ENCODE measurements at regions not wholly inside any gene's neighbourhood (a gene's known extent, or its start where the extent isn't known, plus 50 kb on each side); places are given as distances from the start of the nearest gene placed in this dataset.
A peak's percentile ranks its signal among the peaks of the same experiment; 100 is the strongest.
"Not testable (repeated sequence)": the region's sequence is repeated elsewhere in the genome, so short reads cannot be mapped to it uniquely, and the experiment has no call there.

DNA sequence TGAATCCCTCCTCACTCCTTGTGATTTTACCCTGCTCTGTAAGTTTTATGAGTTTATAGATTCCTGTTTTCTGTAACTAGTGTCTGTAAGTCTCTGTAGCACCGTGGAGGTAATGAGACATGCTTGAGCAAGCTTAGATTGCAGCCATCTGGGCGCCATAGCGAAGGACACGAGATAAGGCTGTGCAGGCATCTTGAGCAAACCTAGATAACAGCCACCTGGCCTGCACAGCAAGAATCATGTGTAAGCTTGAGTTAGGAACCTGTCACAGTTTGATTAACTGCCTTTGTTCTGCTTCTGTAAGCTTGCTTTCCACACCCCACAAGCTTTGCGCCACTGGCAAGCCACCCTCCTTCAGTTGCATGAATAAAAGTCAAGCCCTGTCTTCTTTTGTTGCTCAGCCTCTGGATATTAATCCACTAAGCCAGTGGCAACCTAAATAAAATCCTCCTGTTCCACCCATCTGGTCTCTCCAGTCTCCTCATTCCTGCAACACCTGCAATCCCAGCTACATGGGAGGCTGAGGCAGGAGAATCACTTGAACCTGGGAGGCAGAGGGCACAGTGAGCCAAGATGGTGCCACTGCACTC, 270.6 kb upstream of the RGPD4 start:
- no peak for DNase-seq
- H3K9me3 Mint-ChIP-seq = peaks cover 12 to 50% (median 23%) of the 10 kb centered on the region in 7 donors
- H3K4me1 Mint-ChIP-seq = no peaks in the 10 kb centered on the region
- H3K36me3 Mint-ChIP-seq = no peaks in the 10 kb centered on the region
- H3K27ac Mint-ChIP-seq = no peak overlapping the region
- no peaks in the 10 kb centered on the region for H3K27me3 Mint-ChIP-seq
- peak overlapping the region in 1 of 8 donors; percentile 12 for H3K4me3 Mint-ChIP-seq
- no peak for ATAC-seq (ENCODE audit: low read depth in 2 of 2)

GRCh38 chr2:107558295-107558694, 268.4 kb upstream of the RGPD4 start:
- H3K27me3 Mint-ChIP-seq = peaks cover 0 to 4% (median 0%) of the 10 kb centered on the region in 3 donors
- no peaks in the 10 kb centered on the region for H3K36me3 Mint-ChIP-seq
- H3K27ac Mint-ChIP-seq = no peak overlapping the region
- no peak overlapping the region for H3K4me3 Mint-ChIP-seq
- no peak for ATAC-seq (ENCODE audit: low read depth in 2 of 2)
- H3K9me3 Mint-ChIP-seq = peaks cover 15 to 50% (median 25%) of the 10 kb centered on the region in 7 donors
- no peak for DNase-seq
- no peaks in the 10 kb centered on the region for H3K4me1 Mint-ChIP-seq

DNA sequence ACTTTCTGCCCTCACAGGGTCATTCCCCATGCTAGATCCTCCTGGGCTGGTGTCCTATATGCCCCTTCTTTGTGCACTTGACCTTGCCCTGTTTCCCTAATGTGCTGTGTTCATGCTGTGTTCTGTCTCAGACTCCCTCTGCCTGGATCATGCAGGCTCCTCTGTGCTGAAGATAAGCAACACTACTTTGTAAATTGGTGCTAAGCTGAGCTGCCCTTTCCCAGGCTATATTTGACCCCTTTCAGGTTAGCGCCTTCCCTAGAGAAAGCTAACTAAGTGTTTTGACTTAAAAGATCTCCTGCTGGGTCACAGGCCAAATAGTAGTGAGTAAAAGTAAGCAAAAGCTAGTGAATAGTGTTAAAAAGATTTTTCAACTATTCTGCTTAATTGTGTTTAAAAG, 257.2 kb upstream of the RGPD4 start:
- ATAC-seq (ENCODE audit: low read depth in 2 of 2) (no peak), DNase-seq (no peak)
- Mint-ChIP-seq H3K27ac (no peak overlapping the region), H3K4me1 (no peaks in the 10 kb centered on the region), H3K27me3 (no peaks in the 10 kb centered on the region), H3K9me3 (peaks cover 0 to 7% (median 0%) of the 10 kb centered on the region in 7 donors), H3K36me3 (no peaks in the 10 kb centered on the region), H3K4me3 (no peak overlapping the region)

GRCh38 chr2:107570876-107571275, 255.8 kb upstream of the RGPD4 start:
- no peaks in the 10 kb centered on the region for H3K36me3 Mint-ChIP-seq
- no peak overlapping the region for H3K4me3 Mint-ChIP-seq
- no peaks in the 10 kb centered on the region for H3K27me3 Mint-ChIP-seq
- H3K4me1 Mint-ChIP-seq = no peaks in the 10 kb centered on the region
- no peak overlapping the region for H3K27ac Mint-ChIP-seq
- DNase-seq (no peak), ATAC-seq (ENCODE audit: low read depth in 2 of 2) (no peak)
- peaks cover 0 to 7% (median 0%) of the 10 kb centered on the region in 7 donors for H3K9me3 Mint-ChIP-seq

DNA sequence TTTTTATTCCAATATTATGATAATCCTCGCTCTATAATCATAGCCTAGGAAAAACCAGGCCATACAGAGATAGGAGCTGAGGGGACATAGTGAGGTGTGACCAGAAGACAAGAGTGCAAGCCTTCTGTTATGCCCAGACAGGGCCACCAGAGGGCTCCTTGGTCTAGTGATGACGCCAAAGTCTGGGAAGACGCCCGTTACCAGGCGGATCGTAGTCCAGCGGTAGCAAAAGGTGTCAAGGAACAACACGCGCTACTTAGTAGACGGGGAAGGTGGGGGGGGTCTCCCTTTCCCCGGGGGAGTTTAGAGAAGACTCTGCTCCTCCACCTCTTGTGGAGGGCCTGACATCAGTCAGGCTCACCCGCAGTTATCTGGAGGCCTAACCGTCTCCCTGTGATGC, 253.8 kb upstream of the RGPD4 start:
- H3K36me3 Mint-ChIP-seq; H3K27me3 Mint-ChIP-seq; ATAC-seq (ENCODE audit: low read depth in 2 of 2); H3K9me3 Mint-ChIP-seq; H3K4me1 Mint-ChIP-seq; DNase-seq; H3K27ac Mint-ChIP-seq; H3K4me3 Mint-ChIP-seq: not testable (repeated sequence)

DNA sequence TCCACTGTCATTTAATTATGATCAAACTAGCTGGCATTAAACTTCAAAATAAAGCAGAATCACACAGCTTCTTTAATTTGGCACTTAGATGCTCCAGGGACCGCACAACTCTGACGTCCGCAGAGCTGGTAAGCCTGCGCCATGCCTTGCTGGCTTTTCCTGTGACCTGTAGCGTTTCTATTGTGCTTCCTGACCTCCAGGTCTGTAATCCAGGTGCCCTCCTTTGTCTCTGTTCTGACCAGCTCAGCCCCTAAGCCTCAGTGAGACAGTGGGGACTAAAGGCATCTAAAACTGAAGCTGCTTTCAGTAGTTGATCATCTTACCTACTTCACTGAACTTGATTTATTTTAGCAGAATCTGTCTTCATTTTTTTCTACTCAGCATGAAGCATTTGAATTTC, 249.7 kb upstream of the RGPD4 start:
- H3K4me3 Mint-ChIP-seq = no peak overlapping the region
- H3K36me3 Mint-ChIP-seq = no peaks in the 10 kb centered on the region
- DNase-seq = no peak
- no peaks in the 10 kb centered on the region for H3K4me1 Mint-ChIP-seq
- H3K9me3 Mint-ChIP-seq = peaks cover 0 to 2% (median 0%) of the 10 kb centered on the region in 7 donors
- ATAC-seq (ENCODE audit: low read depth in 2 of 2) = no peak
- H3K27me3 Mint-ChIP-seq = no peaks in the 10 kb centered on the region
- peak overlapping the region in 1 of 6 donors; percentile 17 for H3K27ac Mint-ChIP-seq

DNA sequence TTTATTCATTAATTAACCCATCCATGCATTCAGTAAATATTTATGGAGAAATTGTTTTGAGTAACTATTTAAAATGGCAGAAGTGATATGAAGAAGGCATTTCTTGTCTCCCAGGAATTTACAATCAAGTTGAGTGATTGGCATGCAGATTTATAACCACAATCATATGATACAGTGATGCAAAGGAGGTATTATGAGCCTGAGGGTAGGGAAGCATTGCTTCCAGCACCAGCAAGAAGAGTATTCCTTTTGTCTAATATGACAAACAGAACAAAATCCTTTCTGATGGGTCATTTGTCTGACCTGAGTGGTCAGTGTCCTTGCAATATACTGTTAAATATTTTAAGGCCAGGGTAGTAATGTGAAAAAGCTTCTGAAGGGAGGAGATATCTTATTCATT, 244.2 kb upstream of the RGPD4 start:
- Mint-ChIP-seq H3K36me3 (no peaks in the 10 kb centered on the region), H3K9me3 (peaks cover 0 to 5% (median 0%) of the 10 kb centered on the region in 7 donors), H3K4me1 (no peaks in the 10 kb centered on the region), H3K27ac (no peak overlapping the region), H3K27me3 (no peaks in the 10 kb centered on the region), H3K4me3 (no peak overlapping the region)
- ATAC-seq (ENCODE audit: low read depth in 2 of 2) = no peak
- DNase-seq = no peak

GRCh38 chr2:107584577-107584976, 242.1 kb upstream of the RGPD4 start:
- no peak for DNase-seq
- H3K4me1 Mint-ChIP-seq = no peaks in the 10 kb centered on the region
- H3K36me3 Mint-ChIP-seq = no peaks in the 10 kb centered on the region
- H3K27ac Mint-ChIP-seq = no peak overlapping the region
- H3K27me3 Mint-ChIP-seq = no peaks in the 10 kb centered on the region
- peaks cover 0 to 5% (median 0%) of the 10 kb centered on the region in 7 donors for H3K9me3 Mint-ChIP-seq
- ATAC-seq (ENCODE audit: low read depth in 2 of 2) = no peak
- H3K4me3 Mint-ChIP-seq = no peak overlapping the region

GRCh38 chr2:107585851-107586250, 240.8 kb upstream of the RGPD4 start:
- Mint-ChIP-seq H3K27ac (no peak overlapping the region), H3K4me3 (no peak overlapping the region), H3K27me3 (no peaks in the 10 kb centered on the region), H3K36me3 (no peaks in the 10 kb centered on the region), H3K9me3 (peaks cover 0 to 5% (median 0%) of the 10 kb centered on the region in 7 donors), H3K4me1 (no peaks in the 10 kb centered on the region)
- DNase-seq (no peak), ATAC-seq (ENCODE audit: low read depth in 2 of 2) (no peak)

GRCh38 chr2:107588181-107588580, 238.5 kb upstream of the RGPD4 start:
- Mint-ChIP-seq H3K27ac (no peak overlapping the region), H3K4me1 (no peaks in the 10 kb centered on the region), H3K4me3 (no peak overlapping the region), H3K9me3 (peaks cover 0 to 8% (median 0%) of the 10 kb centered on the region in 7 donors), H3K36me3 (no peaks in the 10 kb centered on the region), H3K27me3 (no peaks in the 10 kb centered on the region)
- no peak for ATAC-seq (ENCODE audit: low read depth in 2 of 2)
- no peak for DNase-seq

DNA sequence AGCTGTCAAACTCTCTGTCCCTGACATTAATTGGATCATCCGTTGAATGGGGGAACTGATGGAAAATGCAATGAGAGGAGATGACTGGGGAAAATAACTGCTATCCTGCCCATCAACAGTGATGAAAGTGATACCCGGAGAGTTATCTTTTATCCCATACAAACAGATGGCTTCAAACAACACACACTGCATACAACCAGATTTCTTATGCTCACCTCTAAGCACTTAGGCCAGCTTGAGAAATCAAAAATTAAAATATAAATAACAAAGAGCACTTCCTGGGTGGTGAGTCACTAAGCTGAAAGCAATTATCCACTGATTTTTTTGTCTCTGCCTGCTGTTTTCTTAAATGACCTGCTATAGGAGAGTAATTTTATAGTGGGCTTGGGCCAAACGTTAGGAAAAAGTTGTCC, 237.6 kb upstream of the RGPD4 start:
- Mint-ChIP-seq H3K9me3 (peaks cover 0 to 8% (median 0%) of the 10 kb centered on the region in 7 donors), H3K36me3 (no peaks in the 10 kb centered on the region), H3K4me3 (no peak overlapping the region), H3K4me1 (no peaks in the 10 kb centered on the region), H3K27ac (no peak overlapping the region), H3K27me3 (no peaks in the 10 kb centered on the region)
- ATAC-seq (ENCODE audit: low read depth in 2 of 2) (no peak), DNase-seq (no peak)

- Mint-ChIP-seq H3K27ac (no peak overlapping the region), H3K4me3 (no peak overlapping the region), H3K4me1 (no peaks in the 10 kb centered on the region), H3K36me3 (no peaks in the 10 kb centered on the region), H3K9me3 (peaks cover 0 to 8% (median 0%) of the 10 kb centered on the region in 7 donors), H3K27me3 (no peaks in the 10 kb centered on the region)
- DNase-seq (no peak), ATAC-seq (ENCODE audit: low read depth in 2 of 2) (no peak)
Measured at GRCh38 chr2:107591561-107592279, 235.0 kb upstream of the RGPD4 start.

- ATAC-seq (ENCODE audit: low read depth in 2 of 2) (no peak), DNase-seq (no peak)
- Mint-ChIP-seq H3K27me3 (no peaks in the 10 kb centered on the region), H3K4me1 (no peaks in the 10 kb centered on the region), H3K27ac (no peak overlapping the region), H3K4me3 (no peak overlapping the region), H3K9me3 (peaks cover 0 to 8% (median 0%) of the 10 kb centered on the region in 7 donors), H3K36me3 (no peaks in the 10 kb centered on the region)
Measured at GRCh38 chr2:107592280-107592624, 234.4 kb upstream of the RGPD4 start.

GRCh38 chr2:107595285-107595684, 231.4 kb upstream of the RGPD4 start:
- no peaks in the 10 kb centered on the region for H3K4me1 Mint-ChIP-seq
- no peaks in the 10 kb centered on the region for H3K27me3 Mint-ChIP-seq
- H3K9me3 Mint-ChIP-seq = peaks cover 0 to 12% (median 0%) of the 10 kb centered on the region in 7 donors
- no peak overlapping the region for H3K4me3 Mint-ChIP-seq
- DNase-seq (no peak), ATAC-seq (ENCODE audit: low read depth in 2 of 2) (no peak)
- H3K36me3 Mint-ChIP-seq = no peaks in the 10 kb centered on the region
- no peak overlapping the region for H3K27ac Mint-ChIP-seq
